CD14-positive monocyte (primary cell): ENCODE measurements at regions not wholly inside any gene's neighbourhood (a gene's known extent, or its start where the extent isn't known, plus 50 kb on each side); places are given as distances from the start of the nearest gene placed in this dataset.

Experiments
- DNase-seq, 3 donors: peaks; one replicate each; pipeline ENCODE4 v3.0.0-alpha.2; 2011 to 2022
- H2AFZ ChIP-seq: 2 replicates; pipeline ENCODE4 v1.6.0; 2012; ENCODE audit warnings: mild to moderate bottlenecking, low read depth, low read length, inconsistent platforms; ENCODE audit not compliant: insufficient read depth, poor library complexity, severe bottlenecking
- H3K27ac ChIP-seq, 2 donors: 1 replicate in 1 of 2; 2 replicates in 1 of 2; pipeline ENCODE4 v1.5.1; 2012 to 2013; ENCODE audit warnings: low read length in 2 of 2, control low read depth in 1 of 2, inconsistent platforms in 1 of 2, low read depth in 1 of 2, mild to moderate bottlenecking in 1 of 2
- H3K27me3 ChIP-seq, 2 donors: one replicate each; pipeline versions ENCODE4 v1.6.0 to v1.6.1; 2011 to 2013; ENCODE audit warnings: low read length in 2 of 2; ENCODE audit not compliant: control insufficient read depth in 2 of 2, insufficient read depth in 2 of 2
- H3K36me3 ChIP-seq, 2 donors: replicated peaks in 1 of 2; 1 replicate in 1 of 2; 2 replicates in 1 of 2; pipeline versions ENCODE4 v1.5.1 to v1.6.1; 2012 to 2013; ENCODE audit warnings: low read length in 2 of 2, control low read depth in 1 of 2, inconsistent platforms in 1 of 2, mild to moderate bottlenecking in 1 of 2; ENCODE audit not compliant: insufficient read depth in 2 of 2, control insufficient read depth in 1 of 2
- H3K4me1 ChIP-seq, 2 donors: 1 replicate in 1 of 2; 2 replicates in 1 of 2; pipeline versions ENCODE4 v1.5.1 to v1.6.1; 2012 to 2013; ENCODE audit warnings: low read length in 2 of 2, control low read depth in 1 of 2, inconsistent platforms in 1 of 2, mild to moderate bottlenecking in 1 of 2, moderate library complexity in 1 of 2; ENCODE audit not compliant: insufficient read depth in 2 of 2, control insufficient read depth in 1 of 2
- H3K4me2 ChIP-seq: replicated peaks from 2 replicates; pipeline ENCODE3; 2012; ENCODE audit warnings: low read length, moderate library complexity, mild to moderate bottlenecking; ENCODE audit not compliant: poor library complexity, severe bottlenecking; ENCODE audit errors: extremely low read depth
- H3K4me3 ChIP-seq, 3 experiments: fragments of 200-600 bp in 1 of 3; sonication (generic) in 1 of 3; replicated peaks in 1 of 3; 1 replicate in 2 of 3; 2 replicates in 1 of 3; pipeline ENCODE4 v1.5.1; 2011 to 2013; ENCODE audit warnings: low read length in 3 of 3, mild to moderate bottlenecking in 3 of 3, control low read depth in 2 of 3, low read depth in 2 of 3, inconsistent platforms in 1 of 3, moderate library complexity in 1 of 3
- H3K79me2 ChIP-seq: 2 replicates; pipeline ENCODE4 v1.6.0; 2012; ENCODE audit warnings: mild to moderate bottlenecking, control low read depth, inconsistent platforms, low read length, moderate library complexity; ENCODE audit not compliant: insufficient read depth
- H3K9ac ChIP-seq: 2 replicates; pipeline ENCODE4 v1.6.0; 2017; ENCODE audit warnings: low read length, mild to moderate bottlenecking; ENCODE audit not compliant: insufficient read depth, poor library complexity, severe bottlenecking
- H3K9me3 ChIP-seq, 2 donors: replicated peaks in 1 of 2; 1 replicate in 1 of 2; 2 replicates in 1 of 2; pipeline versions ENCODE4 v1.5.1 to v1.6.1; 2012 to 2013; ENCODE audit warnings: low read length in 2 of 2, control low read depth in 1 of 2; ENCODE audit not compliant: control insufficient read depth in 1 of 2, insufficient read depth in 1 of 2
- H4K20me1 ChIP-seq: 2 replicates; pipeline ENCODE4 v1.6.0; 2012; ENCODE audit warnings: mild to moderate bottlenecking, low read length, control low read depth, moderate library complexity; ENCODE audit not compliant: insufficient read depth
- H3K27ac Mint-ChIP-seq, 7 donors: one replicate each; pipeline ENCODE4 v1.8.0; 2020; ENCODE audit warnings: mild to moderate bottlenecking in 7 of 7, mixed read lengths in 7 of 7, moderate library complexity in 6 of 7, inconsistent platforms in 2 of 7
- H3K27me3 Mint-ChIP-seq, 3 donors: one replicate each; pipeline ENCODE4 v1.8.0; 2021 to 2022; ENCODE audit warnings: low read depth in 3 of 3, mild to moderate bottlenecking in 3 of 3, mixed read lengths in 3 of 3, moderate library complexity in 3 of 3, inconsistent platforms in 1 of 3
- H3K36me3 Mint-ChIP-seq, 2 donors: one replicate each; pipeline ENCODE4 v1.8.0; 2020; ENCODE audit warnings: mixed read lengths in 2 of 2, inconsistent platforms in 1 of 2, mild to moderate bottlenecking in 1 of 2
- H3K4me1 Mint-ChIP-seq: one replicate; pipeline ENCODE4 v1.8.0; 2020; ENCODE audit warnings: mild to moderate bottlenecking, mixed read lengths
- H3K4me3 Mint-ChIP-seq, 2 donors: one replicate each; pipeline ENCODE4 v1.8.0; 2020; ENCODE audit warnings: mild to moderate bottlenecking in 2 of 2, mixed read lengths in 2 of 2, moderate library complexity in 1 of 2
- H3K9me3 Mint-ChIP-seq, 7 donors: one replicate each; pipeline ENCODE4 v1.8.0; 2020 to 2022; ENCODE audit warnings: mixed read lengths in 7 of 7, mild to moderate bottlenecking in 6 of 7, moderate library complexity in 6 of 7, inconsistent platforms in 2 of 7
- CTCF ChIP-seq: fragments of 200-600 bp; IDR thresholded peaks from one replicate; pipeline ENCODE4 v1.8.0; 2022; ENCODE audit warnings: antibody characterized with exemption, mild to moderate bottlenecking
- WGBS: methylation state at CpG from one replicate; pipeline ENCODE4 v1.1.5; 2013; ENCODE audit warnings: missing lambda C conversion rate; ENCODE audit not compliant: insufficient coverage; 5-methylcytosine and 5-hydroxymethylcytosine counted together
- intact Hi-C, 2 donors: fragments of 100-400 bp; cut with micrococcal nuclease; formaldehyde crosslinking; loops; one replicate each; pipeline versions ENCODE4 v1.15.0 to v1.15.1; 2023

GRCh38 chr16:87177673-87178072 is 139.5 kb downstream of the C16orf95 start:
- Histone ChIP-seq H3K27me3 (no peaks in the 10 kb centered on the region), H2AFZ (no peak overlapping the region), H3K9ac (no peak overlapping the region), H3K79me2 (no peaks in the 10 kb centered on the region), H3K4me1 (no peaks in the 10 kb centered on the region), H3K4me3 (no peak overlapping the region), H3K4me2 (no peak overlapping the region), H4K20me1 (no peaks in the 10 kb centered on the region), H3K9me3 (no peaks in the 10 kb centered on the region), H3K36me3 (no peaks in the 10 kb centered on the region), H3K27ac (no peak overlapping the region)
- no peak for DNase-seq
- intact Hi-C loops: no loop called here
- TF ChIP-seq CTCF: no peak
- Mint-ChIP-seq H3K27ac (no peak overlapping the region), H3K9me3 (peaks cover 0 to 2% (median 0%) of the 10 kb centered on the region in 7 donors), H3K4me1 (no peaks in the 10 kb centered on the region), H3K27me3 (peaks cover 10 to 16% (median 15%) of the 10 kb centered on the region in 3 donors), H3K36me3 (no peaks in the 10 kb centered on the region), H3K4me3 (no peak overlapping the region)
- 88% methylated on average over 12 of the region's 15 CpGs for WGBS

- no peak for DNase-seq
- H3K27ac ChIP-seq: no peak overlapping the region
- no peaks in the 10 kb centered on the region for H3K79me2 ChIP-seq
- no peaks in the 10 kb centered on the region for H3K4me1 Mint-ChIP-seq
- no peaks in the 10 kb centered on the region for H3K9me3 ChIP-seq
- H3K27me3 Mint-ChIP-seq: peaks cover 10 to 16% (median 15%) of the 10 kb centered on the region in 3 donors
- no peak overlapping the region for H3K4me3 Mint-ChIP-seq
- no peak overlapping the region for H2AFZ ChIP-seq
- no peak overlapping the region for H3K9ac ChIP-seq
- no peaks in the 10 kb centered on the region for H3K4me1 ChIP-seq
- no peaks in the 10 kb centered on the region for H3K36me3 Mint-ChIP-seq
- peaks cover 0 to 2% (median 0%) of the 10 kb centered on the region in 7 donors for H3K9me3 Mint-ChIP-seq
- no peak for TF ChIP-seq CTCF
- H3K27me3 ChIP-seq: no peaks in the 10 kb centered on the region
- no peak overlapping the region for H3K27ac Mint-ChIP-seq
- intact Hi-C loops: no loop called here
- no peaks in the 10 kb centered on the region for H3K36me3 ChIP-seq
- H4K20me1 ChIP-seq: no peaks in the 10 kb centered on the region
- WGBS: 47% methylated on average over 10 of the region's 14 CpGs
- no peak overlapping the region for H3K4me2 ChIP-seq
- no peak overlapping the region for H3K4me3 ChIP-seq
Measured at GRCh38 chr16:87178177-87178863, 138.9 kb downstream of the C16orf95 start.
